WTC11 (cell line): ENCODE measurements at regions not wholly inside any gene's neighbourhood (a gene's known extent, or its start where the extent isn't known, plus 50 kb on each side); places are given as distances from the start of the nearest gene placed in this dataset.

Experiments used
- ATAC-seq: fragments of 200-7000 bp; cut with Tn5 transposase; 2 replicates; pipeline ENCODE4 v1.10.0; 2021; ENCODE audit warnings: mild to moderate bottlenecking, moderate library complexity
- CTCF ChIA-PET: fragments of 300-600 bp; sonication (Branson Sonifier 250); formaldehyde crosslinking; loops from one replicate; lab custom pipeline; 2021; ENCODE audit warnings: antibody characterized with exemption; lab: Charles Lee
- POLR2A ChIA-PET: fragments of 350-600 bp; sonication (Branson Sonifier 250); formaldehyde crosslinking; loops from one replicate; lab custom pipeline; 2021; ENCODE audit warnings: antibody characterized with exemption; lab: Charles Lee
- DNase-seq: peaks from one replicate; pipeline ENCODE4 v3.0.0; 2021; ENCODE audit warnings: low spot score
- H3K27ac Mint-ChIP-seq: 2 replicates; pipeline ENCODE4 v1.8.0; 2021; ENCODE audit warnings: mixed read lengths
- H3K27me3 Mint-ChIP-seq: 2 replicates; pipeline ENCODE4 v1.8.0; 2021; ENCODE audit warnings: low read depth, mild to moderate bottlenecking, moderate library complexity, mixed read lengths
- H3K36me3 Mint-ChIP-seq: 2 replicates; pipeline ENCODE4 v1.8.0; 2021; ENCODE audit warnings: mixed read lengths
- H3K4me1 Mint-ChIP-seq: 2 replicates; pipeline ENCODE4 v1.8.0; 2022; ENCODE audit warnings: mixed read lengths
- H3K4me3 Mint-ChIP-seq: 2 replicates; pipeline ENCODE4 v1.8.0; 2021; ENCODE audit warnings: mild to moderate bottlenecking, moderate library complexity, mixed read lengths
- H3K9me3 Mint-ChIP-seq: 2 replicates; pipeline ENCODE4 v1.8.0; 2021; ENCODE audit warnings: mixed read lengths
- AFF4 ChIP-seq: sonication (generic); formaldehyde crosslinking; IDR thresholded peaks from 2 replicates; pipeline ENCODE4 v1.8.1; 2023; ENCODE audit warnings: mild to moderate bottlenecking, missing genetic modification reagents, borderline replicate concordance
- ATF2 ChIP-seq: sonication (generic); formaldehyde crosslinking; IDR thresholded peaks from 2 replicates; pipeline ENCODE4 v1.8.1; 2022; ENCODE audit warnings: low read depth, missing genetic modification reagents, borderline replicate concordance
- ATF6 ChIP-seq: sonication (generic); formaldehyde crosslinking; IDR thresholded peaks from 2 replicates; pipeline ENCODE4 v1.8.1; 2023; ENCODE audit warnings: mild to moderate bottlenecking, missing genetic modification reagents
- ELF4 ChIP-seq: sonication (generic); formaldehyde crosslinking; IDR thresholded peaks from 2 replicates; pipeline ENCODE4 v1.8.1; 2022; ENCODE audit warnings: low read depth, mild to moderate bottlenecking, moderate library complexity, missing genetic modification reagents
- FOXP1 ChIP-seq: sonication (generic); formaldehyde crosslinking; IDR thresholded peaks from 2 replicates; pipeline ENCODE4 v1.8.0; 2022; ENCODE audit warnings: missing genetic modification reagents, mild to moderate bottlenecking, moderate library complexity, borderline replicate concordance
- GABPB1 ChIP-seq: sonication (generic); formaldehyde crosslinking; IDR thresholded peaks from 2 replicates; pipeline ENCODE4 v1.8.1; 2023; ENCODE audit warnings: mild to moderate bottlenecking, missing genetic modification reagents
- HMGA2 ChIP-seq: fragments of 250-450 bp; sonication (Bioruptor Pico); IDR thresholded peaks from 2 replicates; pipeline ENCODE4 v1.4.0; 2021; ENCODE audit warnings: mild to moderate bottlenecking, moderate library complexity
- IRF2 ChIP-seq: sonication (generic); formaldehyde crosslinking; IDR thresholded peaks from 2 replicates; pipeline ENCODE4 v1.8.0; 2022; ENCODE audit warnings: low read depth, missing genetic modification reagents, borderline replicate concordance
- MYBL2 ChIP-seq: sonication (generic); formaldehyde crosslinking; IDR thresholded peaks from 2 replicates; pipeline ENCODE4 v1.8.1; 2023; ENCODE audit warnings: mild to moderate bottlenecking, moderate library complexity, missing genetic modification reagents
- NFYB ChIP-seq: sonication (generic); formaldehyde crosslinking; conservative IDR thresholded peaks from 2 replicates; pipeline ENCODE4 v1.8.0; 2022; ENCODE audit warnings: low read depth, missing genetic modification reagents
- PREB ChIP-seq: sonication (generic); formaldehyde crosslinking; IDR thresholded peaks from 2 replicates; pipeline ENCODE4 v1.8.1; 2022; ENCODE audit warnings: mild to moderate bottlenecking, missing genetic modification reagents, moderate library complexity, borderline replicate concordance
- SMAD3 ChIP-seq: sonication (generic); formaldehyde crosslinking; IDR thresholded peaks from 2 replicates; pipeline ENCODE4 v1.8.0; 2022; ENCODE audit warnings: missing genetic modification reagents, mild to moderate bottlenecking, borderline replicate concordance
- TEAD4 ChIP-seq: sonication (generic); formaldehyde crosslinking; IDR thresholded peaks from 2 replicates; pipeline ENCODE4 v1.8.0; 2022; ENCODE audit warnings: mild to moderate bottlenecking, missing genetic modification reagents
- ZNF281 ChIP-seq: sonication (generic); formaldehyde crosslinking; IDR thresholded peaks from 2 replicates; pipeline ENCODE4 v1.8.0; 2023; ENCODE audit warnings: mild to moderate bottlenecking, missing genetic modification reagents
- ZNF396 ChIP-seq: fragments of 250-450 bp; sonication (Bioruptor Pico); IDR thresholded peaks from 2 replicates; pipeline ENCODE4 v1.8.0; 2021; ENCODE audit warnings: mild to moderate bottlenecking, moderate library complexity, borderline replicate concordance
- ZNF416 ChIP-seq: fragments of 250-450 bp; sonication (Bioruptor Pico); IDR thresholded peaks from 2 replicates; pipeline ENCODE4 v1.9.0; 2021; ENCODE audit warnings: mild to moderate bottlenecking, inconsistent platforms
- ZNF425 ChIP-seq: fragments of 250-450 bp; sonication (Bioruptor Pico); conservative IDR thresholded peaks from 2 replicates; pipeline ENCODE4 v1.9.0; 2021; ENCODE audit warnings: mild to moderate bottlenecking

- no peak for TF ChIP-seq ZNF425 (CRISPR knock-in tag)
- no peak for TF ChIP-seq ZNF281
- TF ChIP-seq GABPB1 (CRISPR knock-in tag) = no peak
- TF ChIP-seq TEAD4 (CRISPR knock-in tag) = no peak
- no peak for TF ChIP-seq MYBL2 (CRISPR knock-in tag)
- TF ChIP-seq, all 79 proteins: peak for 0
- Mint-ChIP-seq H3K4me3 (no peak overlapping the region), H3K4me1 (peaks cover 12% of the 10 kb centered on the region), H3K9me3 (no peaks in the 10 kb centered on the region), H3K27ac (no peak overlapping the region), H3K27me3 (no peaks in the 10 kb centered on the region), H3K36me3 (no peaks in the 10 kb centered on the region)
- ATAC-seq (no peak), DNase-seq (no peak)
- CTCF ChIA-PET = no interaction called here
- POLR2A ChIA-PET = no interaction called here
Measured at GRCh38 chr2:51812138-51812866, 780.4 kb upstream of the NRXN1 start.

- no peak for DNase-seq
- TF ChIP-seq NFYB (CRISPR knock-in tag) (no peak), SMAD3 (CRISPR knock-in tag) (no peak), HMGA2 (CRISPR knock-in tag) (no peak), ELF4 (no peak), ZNF281 (no peak), AFF4 (CRISPR knock-in tag) (no peak), IRF2 (CRISPR knock-in tag) (no peak), ATF2 (CRISPR knock-in tag) (no peak), ATF6 (no peak), PREB (no peak), ZNF416 (CRISPR knock-in tag) (no peak), ZNF396 (no peak), FOXP1 (CRISPR knock-in tag) (no peak)
Measured at GRCh38 chr2:51810197-51810596, 778.3 kb upstream of the NRXN1 start.

More at GRCh38 chr2:51810197-51810596, 778.3 kb upstream of the NRXN1 start:
- Mint-ChIP-seq H3K27ac (no peak overlapping the region), H3K36me3 (no peaks in the 10 kb centered on the region), H3K4me1 (peaks cover 3% of the 10 kb centered on the region; the same call in 1 of the 2 replicates), H3K4me3 (no peak overlapping the region), H3K27me3 (no peaks in the 10 kb centered on the region), H3K9me3 (peaks cover 4% of the 10 kb centered on the region)
- ChIA-PET POLR2A (no interaction called here), CTCF (no interaction called here)
- ATAC-seq = peak; percentile 56; the same call in 1 of the 2 replicates
